ENCODE measurements at regions not wholly inside any gene's neighbourhood (a gene's known extent, or its start where the extent isn't known, plus 50 kb on each side); places are given as distances from the start of the nearest gene placed in this dataset.
A peak's percentile ranks its signal among the peaks of the same experiment; 100 is the strongest.

GRCh38 chr2:43047187-43047780, 179.1 kb downstream of the ZFP36L2 start:
- peak in 1 of 10 donors; percentile 31 for DNase-seq
- intact Hi-C loops (cut with DNase I), result no loop called here

- intact Hi-C loops (cut with DNase I), result no loop called here
- no peak for DNase-seq
These were observed 180.5 kb downstream of the ZFP36L2 start for GRCh38 chr2:43045866-43046265.

- DNase-seq, result peak in 1 of 10 donors; percentile 53
These were observed 182.2 kb downstream of the ZFP36L2 start for GRCh38 chr2:43044093-43044681.

GRCh38 chr2:43043553-43043870, 182.9 kb downstream of the ZFP36L2 start:
- DNase-seq, result peak in 2 of 10 donors; percentile 71 to 74
- intact Hi-C loops (cut with DNase I), result no loop called here

More at GRCh38 chr2:43044093-43044681, 182.2 kb downstream of the ZFP36L2 start:
- intact Hi-C loops (cut with DNase I), result no loop called here

GRCh38 chr2:43041661-43042360, 184.6 kb downstream of the ZFP36L2 start:
- DNase-seq, result peak in 1 of 10 donors; percentile 81
- intact Hi-C loops (cut with DNase I), result no loop called here

DNA sequence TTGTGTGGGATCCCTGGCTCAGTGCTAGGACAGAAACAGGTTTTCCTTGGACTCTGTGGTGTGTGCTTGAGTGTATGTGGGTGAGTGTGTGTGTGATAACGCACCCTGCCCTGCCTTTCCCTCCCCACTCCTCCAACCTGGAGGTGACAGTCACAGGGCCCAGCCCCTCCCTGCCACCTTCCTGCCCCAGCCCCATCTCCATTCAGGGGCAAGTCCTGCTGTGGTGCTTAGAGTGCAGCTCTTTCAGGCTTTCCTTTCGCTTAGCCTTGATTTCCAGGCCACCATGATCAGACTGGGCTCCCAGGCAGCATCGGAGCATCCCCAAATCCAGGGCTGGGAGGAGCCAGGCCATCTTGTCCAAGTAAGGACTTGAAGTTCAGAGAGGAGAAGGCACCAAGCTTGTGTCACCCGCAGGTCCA, 185.2 kb downstream of the ZFP36L2 start:
- intact Hi-C loops (cut with DNase I), result no loop called here
- peak in 2 of 10 donors; percentile 27 to 66 for DNase-seq

GRCh38 chr2:43040084-43040854, 186.1 kb downstream of the ZFP36L2 start:
- DNase-seq, result peak in 2 of 10 donors; percentile 40 to 43

DNA sequence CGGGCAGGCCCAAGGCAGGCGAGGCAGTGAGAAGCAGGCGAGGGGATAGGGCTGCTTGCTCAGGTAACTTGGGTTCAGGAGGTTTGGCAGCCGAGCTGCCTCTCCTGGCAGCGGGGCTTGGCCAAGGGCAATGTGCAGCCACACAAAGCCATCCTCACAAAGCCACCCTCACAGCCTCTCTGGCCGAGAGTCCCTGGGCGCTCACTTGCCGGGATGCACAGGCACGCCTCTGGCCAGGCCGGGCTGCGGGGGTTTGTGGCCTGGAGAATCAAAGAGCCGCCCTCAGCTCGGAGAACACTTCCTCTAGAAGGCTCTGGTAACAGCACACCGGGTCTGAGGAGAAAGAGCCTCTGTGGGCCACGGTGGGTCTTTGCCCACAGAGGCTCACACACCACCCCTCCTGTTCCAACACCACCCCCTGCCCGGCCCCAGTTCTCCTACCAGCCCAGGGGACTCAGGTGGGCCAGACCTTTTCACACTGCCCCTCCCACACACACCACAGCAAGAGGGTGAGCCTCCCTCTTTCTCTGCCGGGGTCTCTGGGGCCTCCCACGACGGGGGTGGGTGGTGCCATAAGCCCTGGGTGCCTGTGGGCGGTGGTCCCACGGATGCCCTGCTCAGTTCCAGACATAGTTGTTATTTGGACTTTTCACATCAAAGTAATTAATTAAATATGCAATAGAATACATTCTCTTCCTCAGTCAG, 186.9 kb downstream of the ZFP36L2 start:
- intact Hi-C loops (cut with DNase I), result loop anchor here (10.0 kb wide), 1 partner anchor 45 kb away; no protein-coding TSS in a partner anchor
- peak in 5 of 10 donors; percentile 36 to 86 (median 83) for DNase-seq

More at GRCh38 chr2:43040084-43040854, 186.1 kb downstream of the ZFP36L2 start:
- intact Hi-C loops (cut with DNase I), result no loop called here

DNA sequence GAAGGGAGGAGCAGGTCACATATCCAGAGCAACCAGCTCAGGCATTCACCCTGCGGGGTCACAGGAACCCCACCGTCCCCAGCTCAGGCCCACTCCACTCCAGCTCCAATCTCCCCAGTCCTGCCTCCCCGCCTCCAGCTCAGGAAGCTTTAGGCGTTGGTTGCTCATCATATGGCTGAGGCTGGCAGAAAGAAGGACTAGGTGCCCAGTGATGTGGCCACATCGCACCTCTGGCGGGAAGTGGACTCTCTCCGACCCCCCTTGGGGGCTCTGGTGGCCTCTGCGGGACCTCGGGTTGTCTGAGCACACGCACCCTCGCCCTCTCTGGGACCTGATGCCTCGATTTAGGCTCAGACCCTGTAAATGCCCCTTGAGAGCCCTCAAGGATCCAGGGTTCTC, 187.7 kb downstream of the ZFP36L2 start:
- intact Hi-C loops (cut with DNase I), result loop anchor here (10.0 kb wide), 1 partner anchor 46 kb away; no protein-coding TSS in a partner anchor
- DNase-seq, result peak in 1 of 10 donors; percentile 46

GRCh38 chr2:43038034-43038695, 188.2 kb downstream of the ZFP36L2 start:
- DNase-seq, result peak in 1 of 10 donors; percentile 39
- intact Hi-C loops (cut with DNase I), result loop anchor here (10.0 kb wide), 1 partner anchor 47 kb away; no protein-coding TSS in a partner anchor

- DNase-seq, result no peak
- intact Hi-C loops (cut with DNase I), result loop anchor here (10.0 kb wide), 1 partner anchor 49 kb away; no protein-coding TSS in a partner anchor
These were observed 190.5 kb downstream of the ZFP36L2 start for GRCh38 chr2:43035922-43036321.

DNA sequence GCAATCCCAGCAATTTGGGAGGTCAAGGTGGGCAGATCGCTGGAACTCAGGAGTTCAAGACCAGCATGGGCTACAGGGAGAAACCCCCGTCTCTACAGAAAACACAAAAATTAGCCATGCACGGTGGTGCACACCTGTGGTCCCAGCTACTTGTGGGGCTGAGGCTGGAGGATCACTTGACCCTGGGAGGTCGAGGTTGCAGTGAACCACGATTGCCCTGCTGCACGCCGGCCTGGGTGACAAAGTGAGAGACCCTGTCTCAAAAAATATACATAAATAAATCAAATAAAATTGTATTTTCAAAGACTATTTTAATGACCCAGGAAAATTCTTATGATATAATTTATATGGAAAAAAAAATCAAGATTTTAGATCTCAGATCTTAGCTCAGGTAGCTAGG, 191.5 kb downstream of the ZFP36L2 start:
- intact Hi-C loops (cut with DNase I), result loop anchor here (10.0 kb wide), 1 partner anchor 50 kb away; no protein-coding TSS in a partner anchor
- DNase-seq, result peak in 2 of 10 donors; percentile 28 to 68

GRCh38 chr2:43034242-43034619, 192.2 kb downstream of the ZFP36L2 start:
- peak in 1 of 10 donors; percentile 24 for DNase-seq
- intact Hi-C loops (cut with DNase I), result loop anchor here (10.0 kb wide), 1 partner anchor 51 kb away; no protein-coding TSS in a partner anchor

DNA sequence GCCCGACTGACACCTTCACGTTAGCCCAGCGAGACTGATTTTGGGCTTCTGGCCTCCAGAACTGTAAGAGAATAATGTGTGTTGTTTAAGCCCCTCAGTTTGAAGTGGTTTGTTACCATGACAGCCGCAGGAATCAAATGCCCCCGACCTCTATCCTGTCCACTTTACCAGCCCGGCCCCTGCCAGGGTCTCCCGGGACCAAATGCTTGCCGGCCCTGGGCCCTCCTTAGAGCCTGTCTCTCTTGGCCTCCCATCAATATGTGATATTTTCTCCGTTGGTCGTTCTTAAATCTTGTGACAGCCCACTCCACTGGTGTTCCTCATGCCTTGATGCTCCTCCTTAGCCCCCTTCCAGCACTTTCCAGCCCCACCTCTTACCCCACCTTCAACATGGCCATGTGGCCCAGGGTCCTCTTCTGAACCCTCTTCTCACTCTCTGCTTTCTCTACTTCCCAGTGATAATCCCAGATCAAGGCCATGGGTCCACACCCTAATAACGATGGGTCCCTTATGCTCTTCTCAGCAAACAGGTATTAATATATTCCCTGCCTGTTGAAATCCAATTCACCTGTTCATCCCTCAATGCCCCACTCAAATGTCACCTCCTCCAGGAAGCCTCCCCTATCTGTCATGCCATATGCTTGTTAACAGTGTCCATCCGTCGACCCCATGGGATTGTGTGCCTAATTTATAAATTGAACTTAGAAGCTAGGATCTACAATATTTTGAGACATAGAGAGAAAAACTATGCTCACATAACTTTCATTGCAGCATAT, 192.8 kb downstream of the ZFP36L2 start:
- DNase-seq, result peak in 1 of 10 donors; percentile 49
- intact Hi-C loops (cut with DNase I), result loop anchor here (10.0 kb wide), 1 partner anchor 51 kb away; no protein-coding TSS in a partner anchor

- DNase-seq, result peak in 1 of 10 donors; percentile 22
- intact Hi-C loops (cut with DNase I), result loop anchor here (10.0 kb wide), 1 partner anchor 52 kb away; no protein-coding TSS in a partner anchor
These were observed 193.5 kb downstream of the ZFP36L2 start for GRCh38 chr2:43033016-43033270.

- intact Hi-C loops (cut with DNase I), result loop anchor here (10.0 kb wide), 1 partner anchor 52 kb away; no protein-coding TSS in a partner anchor
- peak in 1 of 10 donors; percentile 41 for DNase-seq
These were observed 194.0 kb downstream of the ZFP36L2 start for GRCh38 chr2:43032213-43033015.

DNA sequence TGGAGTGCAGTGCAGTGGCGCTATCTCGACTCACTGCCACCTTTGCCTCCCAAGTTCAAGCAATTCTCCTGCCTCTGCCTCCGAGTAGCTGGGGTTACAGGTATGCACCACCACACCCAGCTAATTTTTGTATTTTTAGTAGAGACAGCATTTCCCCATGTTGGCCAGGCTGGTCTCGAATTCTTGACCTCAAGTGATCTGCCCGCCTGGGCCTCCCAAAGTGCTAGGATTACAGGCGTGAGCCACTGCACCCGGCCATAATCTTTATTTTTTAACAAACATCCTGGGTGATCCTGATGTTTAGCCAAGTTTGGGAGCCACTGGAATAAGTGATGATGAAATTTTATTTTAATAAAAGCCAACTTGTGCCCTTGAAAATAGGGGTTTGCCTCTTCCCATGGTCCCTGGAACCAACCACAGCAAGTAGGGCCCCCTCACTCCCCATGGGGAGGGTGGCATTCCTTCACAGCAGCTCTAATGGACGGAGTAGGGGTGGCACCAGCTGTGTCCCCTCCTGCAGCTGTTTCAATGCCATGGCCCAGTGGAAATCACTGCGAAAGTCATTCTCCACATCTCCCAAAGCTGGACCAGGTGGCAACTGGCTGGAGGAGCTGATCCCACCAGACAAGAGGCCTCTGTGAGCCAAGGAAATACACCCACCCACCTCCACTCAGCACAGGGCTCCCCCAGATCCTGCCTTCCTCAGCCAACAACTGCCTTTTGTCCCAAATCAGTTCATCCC, 194.8 kb downstream of the ZFP36L2 start:
- intact Hi-C loops (cut with DNase I), result loop anchor here (10.0 kb wide), 1 partner anchor 53 kb away; no protein-coding TSS in a partner anchor
- peak in 1 of 10 donors; percentile 49 for DNase-seq
